GM21737 (cell line): ENCODE measurements at regions not wholly inside any gene's neighbourhood (a gene's known extent, or its start where the extent isn't known, plus 50 kb on each side); places are given as distances from the start of the nearest gene placed in this dataset.
"Not testable (repeated sequence)": the region's sequence is repeated elsewhere in the genome, so short reads cannot be mapped to it uniquely, and the experiment has no call there.

ENCODE experiments used
- ATAC-seq: cut with Tn5 transposase; IDR thresholded peaks from one replicate; pipeline ENCODE4 v1.9.1; 2021; ENCODE audit warnings: mild to moderate bottlenecking, moderate library complexity; ENCODE audit not compliant: unreplicated experiment

- no peak for ATAC-seq
These were observed 183.5 kb upstream of the ANXA10 start for GRCh38 chr4:167908816-167909215.

GRCh38 chr4:167912535-167912934, 179.8 kb upstream of the ANXA10 start:
- ATAC-seq, result not testable (repeated sequence)

- ATAC-seq, result no peak
These were observed 174.3 kb upstream of the ANXA10 start for GRCh38 chr4:167918077-167918476.

GRCh38 chr4:167930166-167930565, 162.2 kb upstream of the ANXA10 start:
- no peak for ATAC-seq

- no peak for ATAC-seq
These were observed 158.1 kb upstream of the ANXA10 start for GRCh38 chr4:167934216-167934615.

GRCh38 chr4:167939863-167940616, 152.3 kb upstream of the ANXA10 start:
- ATAC-seq, result no peak

GRCh38 chr4:167943872-167944505, 148.3 kb upstream of the ANXA10 start:
- ATAC-seq, result no peak

- no peak for ATAC-seq
These were observed 147.6 kb upstream of the ANXA10 start for GRCh38 chr4:167944721-167945120.

- ATAC-seq, result no peak
These were observed 137.3 kb upstream of the ANXA10 start for GRCh38 chr4:167955006-167955405.

GRCh38 chr4:167956676-167957075, 135.7 kb upstream of the ANXA10 start:
- ATAC-seq, result no peak

GRCh38 chr4:167964766-167965373, 127.5 kb upstream of the ANXA10 start:
- ATAC-seq, result no peak

- no peak for ATAC-seq
These were observed 126.2 kb upstream of the ANXA10 start for GRCh38 chr4:167966143-167966542.

GRCh38 chr4:167973513-167973912, 118.8 kb upstream of the ANXA10 start:
- no peak for ATAC-seq

GRCh38 chr4:167985565-167985964, 106.8 kb upstream of the ANXA10 start:
- no peak for ATAC-seq

- ATAC-seq, result no peak
These were observed 106.3 kb upstream of the ANXA10 start for GRCh38 chr4:167986044-167986443.

GRCh38 chr4:167987285-167987684, 105.1 kb upstream of the ANXA10 start:
- ATAC-seq, result no peak

- ATAC-seq, result no peak
These were observed 102.5 kb upstream of the ANXA10 start for GRCh38 chr4:167989815-167990214.

- not testable (repeated sequence) for ATAC-seq
These were observed 84.2 kb upstream of the ANXA10 start for GRCh38 chr4:168008112-168008511.

GRCh38 chr4:168019019-168019651, 73.2 kb upstream of the ANXA10 start:
- ATAC-seq, result no peak

GRCh38 chr4:168019921-168020320, 72.4 kb upstream of the ANXA10 start:
- ATAC-seq, result no peak

- no peak for ATAC-seq
These were observed 70.7 kb upstream of the ANXA10 start for GRCh38 chr4:168021666-168022065.

- no peak for ATAC-seq
These were observed 63.8 kb upstream of the ANXA10 start for GRCh38 chr4:168028568-168028967.
